IMR-90 (cell line): ENCODE measurements at regions not wholly inside any gene's neighbourhood (a gene's known extent, or its start where the extent isn't known, plus 50 kb on each side); places are given as distances from the start of the nearest gene placed in this dataset.

ENCODE experiments used
- ATAC-seq: fragments of 200-7000 bp; cut with Tn5 transposase; 2 replicates; pipeline ENCODE4 v1.9.1; 2020; ENCODE audit warnings: low read depth, mild to moderate bottlenecking, moderate library complexity
- BruUV-seq: library from RNA; stranded (reverse); fragments of 400-500 nt; replicated peaks from 2 replicates; lab custom pipeline; 2021; lab: Mats Ljungman, UMichigan
- CTCF ChIA-PET: fragments of 300-600 bp; formaldehyde crosslinking; extraction: SDS; loops from one replicate; lab custom pipeline; 2021; ENCODE audit warnings: antibody characterized with exemption; lab: Yijun Ruan, JAX
- POLR2A ChIA-PET: fragments of 300-600 bp; sonication (Branson Sonifier 250); formaldehyde crosslinking; loops from one replicate; lab custom pipeline; 2022; ENCODE audit warnings: antibody characterized with exemption; ENCODE audit not compliant: unreplicated experiment; lab: Charles Lee
- DNase-seq: peaks from one replicate; pipeline ENCODE4 v3.0.0; 2013
- H2AFZ ChIP-seq: replicated peaks from 2 replicates; pipeline ENCODE3; 2013; ENCODE audit warnings: low read length, mild to moderate bottlenecking; ENCODE audit not compliant: poor library complexity
- H2AK5ac ChIP-seq: 2 replicates; pipeline ENCODE4 v1.6.1; 2013; ENCODE audit warnings: low read depth, low read length, inconsistent platforms
- H2AK9ac ChIP-seq: replicated peaks from 2 replicates; pipeline ENCODE3; 2013; ENCODE audit warnings: mild to moderate bottlenecking, low read depth, low read length, moderate library complexity; ENCODE audit not compliant: poor library complexity
- H2BK120ac ChIP-seq: 2 replicates; pipeline ENCODE4 v1.6.1; 2013; ENCODE audit warnings: low read depth, low read length, inconsistent platforms
- H2BK15ac ChIP-seq: 3 replicates; pipeline ENCODE4 v1.6.1; 2013; ENCODE audit warnings: low read depth, low read length, inconsistent platforms
- H2BK20ac ChIP-seq: 2 replicates; pipeline ENCODE4 v1.6.1; 2013; ENCODE audit warnings: low read depth, mild to moderate bottlenecking, inconsistent platforms, low read length, moderate library complexity
- H2BK5ac ChIP-seq: 2 replicates; pipeline ENCODE4 v1.6.1; 2013; ENCODE audit warnings: mild to moderate bottlenecking, low read depth, low read length, inconsistent platforms; ENCODE audit not compliant: poor library complexity, severe bottlenecking
- H3K14ac ChIP-seq: replicated peaks from 2 replicates; pipeline ENCODE4 v1.6.1; 2013; ENCODE audit warnings: low read depth, low read length, inconsistent platforms
- H3K18ac ChIP-seq: 2 replicates; pipeline ENCODE4 v1.6.1; 2013; ENCODE audit warnings: low read depth, low read length, control low read depth
- H3K23ac ChIP-seq: 2 replicates; pipeline ENCODE4 v1.6.1; 2013; ENCODE audit warnings: low read depth, low read length, inconsistent platforms
- H3K27ac ChIP-seq: 2 replicates; pipeline ENCODE4 v1.5.1; 2013; ENCODE audit warnings: mild to moderate bottlenecking, control low read depth, low read length; ENCODE audit not compliant: insufficient read depth
- H3K27me3 ChIP-seq: 2 replicates; pipeline ENCODE4 v1.6.1; 2013; ENCODE audit warnings: low read length; ENCODE audit not compliant: control insufficient read depth, insufficient read depth
- H3K36me3 ChIP-seq: 2 replicates; pipeline ENCODE4 v1.6.1; 2013; ENCODE audit warnings: low read length, mixed read lengths; ENCODE audit not compliant: control insufficient read depth, insufficient read depth
- H3K4ac ChIP-seq: 2 replicates; pipeline ENCODE4 v1.6.1; 2013; ENCODE audit warnings: low read depth, low read length, inconsistent platforms
- H3K4me1 ChIP-seq: 2 replicates; pipeline ENCODE4 v1.6.1; 2013; ENCODE audit warnings: low read length, mixed read lengths; ENCODE audit not compliant: control insufficient read depth, insufficient read depth
- H3K4me2 ChIP-seq: 2 replicates; pipeline ENCODE4 v1.6.1; 2013; ENCODE audit warnings: low read depth, mild to moderate bottlenecking, control low read depth, low read length, moderate library complexity
- H3K4me3 ChIP-seq: 2 replicates; pipeline ENCODE4 v1.5.1; 2013; ENCODE audit warnings: low read depth, mild to moderate bottlenecking, control low read depth, low read length, moderate library complexity; ENCODE audit not compliant: insufficient read depth
- H3K56ac ChIP-seq: 2 replicates; pipeline ENCODE4 v1.6.1; 2013; ENCODE audit warnings: low read length, inconsistent platforms; ENCODE audit not compliant: insufficient read depth; ENCODE audit errors: extremely low read depth
- H3K79me1 ChIP-seq, 2 experiments: 2 replicates each; pipeline ENCODE4 v1.6.1; 2013; ENCODE audit warnings: low read length in 2 of 2, inconsistent platforms in 1 of 2, low read depth in 1 of 2
- H3K9ac ChIP-seq: 2 replicates; pipeline ENCODE4 v1.6.1; 2013; ENCODE audit warnings: low read depth, low read length, control low read depth
- H3K9me1 ChIP-seq: 2 replicates; pipeline ENCODE4 v1.6.1; 2013; ENCODE audit warnings: low read length, inconsistent platforms; ENCODE audit not compliant: insufficient read depth
- H3K9me3 ChIP-seq: 2 replicates; pipeline ENCODE4 v1.6.1; 2013; ENCODE audit warnings: low read length; ENCODE audit not compliant: control insufficient read depth, insufficient read depth
- H4K20me1 ChIP-seq: 2 replicates; pipeline ENCODE4 v1.6.1; 2013; ENCODE audit warnings: low read length, inconsistent platforms; ENCODE audit not compliant: insufficient read depth
- H4K5ac ChIP-seq: 2 replicates; pipeline ENCODE4 v1.6.1; 2013; ENCODE audit warnings: mild to moderate bottlenecking, low read depth, low read length, control low read depth
- H4K8ac ChIP-seq, 2 experiments: 2 replicates each; pipeline ENCODE4 v1.6.1; 2013; ENCODE audit warnings: low read depth in 2 of 2, low read length in 2 of 2, control low read depth in 1 of 2, inconsistent platforms in 1 of 2
- H4K91ac ChIP-seq: 2 replicates; pipeline ENCODE4 v1.6.1; 2013; ENCODE audit warnings: low read depth, low read length, inconsistent platforms; ENCODE audit not compliant: insufficient read depth
- BHLHE40 ChIP-seq: fragments of 150-350 bp; IDR thresholded peaks from 2 replicates; pipeline ENCODE4 v1.6.1; 2016; ENCODE audit warnings: mild to moderate bottlenecking, low read depth, low read length
- CEBPB ChIP-seq: IDR thresholded peaks from 2 replicates; pipeline ENCODE4 v1.6.1; 2012; ENCODE audit warnings: low read depth, low read length, improper control_type of control experiment
- CTCF ChIP-seq: conservative IDR thresholded peaks from 2 replicates; pipeline ENCODE4 v1.5.1; 2012; ENCODE audit warnings: mild to moderate bottlenecking, low read depth, low read length, improper control_type of control experiment
- MAFK ChIP-seq: IDR thresholded peaks from 2 replicates; pipeline ENCODE4 v1.6.1; 2012; ENCODE audit warnings: low read depth, low read length, improper control_type of control experiment
- MAZ ChIP-seq: IDR thresholded peaks from 2 replicates; pipeline ENCODE4 v1.6.1; 2012; ENCODE audit warnings: low read depth, mild to moderate bottlenecking, low read length, improper control_type of control experiment, moderate library complexity, borderline replicate concordance
- MXI1 ChIP-seq: IDR thresholded peaks from 2 replicates; pipeline ENCODE4 v1.6.1; 2012; ENCODE audit warnings: low read depth, mild to moderate bottlenecking, low read length, moderate library complexity, borderline replicate concordance
- NFE2L2 ChIP-seq: fragments of 150-350 bp; IDR thresholded peaks from 2 replicates; pipeline ENCODE4 v1.6.1; 2016; ENCODE audit warnings: low read depth, mild to moderate bottlenecking, low read length
- RAD21 ChIP-seq: IDR thresholded peaks from 2 replicates; pipeline ENCODE4 v1.6.1; 2012; ENCODE audit warnings: low read length, improper control_type of control experiment
- RFX5 ChIP-seq: IDR thresholded peaks from 2 replicates; pipeline ENCODE4 v1.8.0; 2012; ENCODE audit warnings: low read depth, mild to moderate bottlenecking, low read length, moderate library complexity
- SMC3 ChIP-seq: fragments of 150-350 bp; IDR thresholded peaks from 2 replicates; pipeline ENCODE4 v1.6.1; 2016; ENCODE audit warnings: low read depth, mild to moderate bottlenecking, antibody characterized with exemption, low read length, moderate library complexity
- WGBS, 2 experiments: methylation state at CpG; one replicate each; pipeline versions ENCODE4 v1.1.5 to v1.1.7; 2013; ENCODE audit warnings: missing lambda C conversion rate in 2 of 2; ENCODE audit not compliant: insufficient read length in 1 of 2; ENCODE audit errors: extremely low coverage in 2 of 2; 5-methylcytosine and 5-hydroxymethylcytosine counted together
- dilution Hi-C: fragments of 300-500 bp; cut with HindIII; formaldehyde crosslinking; loops from one replicate; pipeline ENCODE4 v1.14.3; 2018; ENCODE audit warnings: low sequenced_read_pairs; ENCODE audit not compliant: unreplicated experiment
- in situ Hi-C: fragments of 300-500 bp; cut with MboI; formaldehyde crosslinking; loops from 3 replicates; pipeline ENCODE4 v1.14.3; 2019; ENCODE audit warnings: low sequenced_read_pairs, inconsistent platforms, mixed read lengths
- intact Hi-C: fragments of 100-400 bp; cut with micrococcal nuclease; formaldehyde crosslinking; loops from 2 replicates; pipeline ENCODE4 v1.10.0; 2022

DNA sequence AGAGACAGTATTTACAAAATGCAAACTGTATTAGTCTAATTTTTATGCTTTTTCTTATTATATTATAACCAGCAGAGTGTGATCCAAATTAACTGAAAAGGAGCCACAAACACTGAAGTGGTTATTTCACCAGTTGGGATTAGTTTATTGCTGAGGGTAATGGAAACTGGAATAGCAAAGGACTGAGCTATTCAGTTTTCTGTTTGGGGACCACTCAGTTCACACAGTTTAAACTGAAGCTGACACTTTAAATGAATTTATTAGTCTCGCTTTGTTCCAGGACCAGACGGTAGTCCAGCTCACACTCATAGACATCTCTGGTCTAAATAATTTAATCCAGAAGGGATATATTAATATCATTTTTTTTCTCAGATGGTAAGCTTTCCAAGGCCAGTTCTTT is 410.7 kb downstream of the LTN1 start:
- no peak overlapping the region for H2AK5ac ChIP-seq
- no peak overlapping the region for H3K4me2 ChIP-seq
- H4K91ac ChIP-seq = no peak overlapping the region
- TF ChIP-seq BHLHE40 = no peak
- TF ChIP-seq MXI1 = no peak
- TF ChIP-seq NFE2L2 = no peak
- no peak for TF ChIP-seq RFX5
- no peak for TF ChIP-seq MAFK
- no peak for TF ChIP-seq CTCF
- TF ChIP-seq RAD21 = no peak
- TF ChIP-seq CEBPB = no peak
- no peak for TF ChIP-seq SMC3
- no peak for TF ChIP-seq MAZ
- H4K8ac ChIP-seq = no peak overlapping the region
- dilution Hi-C loops (no loop called here), in situ Hi-C loops (no loop called here), intact Hi-C loops (no loop called here)
- DNase-seq = no peak
- H3K56ac ChIP-seq = no peak overlapping the region
- ATAC-seq = no peak
- no peak overlapping the region for H4K5ac ChIP-seq
- no peak overlapping the region for H2BK15ac ChIP-seq
- H3K23ac ChIP-seq = no peak overlapping the region
- no peak overlapping the region for H2BK120ac ChIP-seq
- BruUV-seq = no TSS peak
- ChIA-PET POLR2A (no interaction called here), CTCF (no interaction called here)
- H3K14ac ChIP-seq = no peak overlapping the region
- no peaks in the 10 kb centered on the region for H3K79me1 ChIP-seq
- no CpG with 5 or more reads among the region's 2 CpGs for WGBS, 2 experiments
- no peaks in the 10 kb centered on the region for H3K9me3 ChIP-seq
- H3K4me3 ChIP-seq = no peak overlapping the region
- H3K18ac ChIP-seq = no peak overlapping the region
- H3K4me1 ChIP-seq = no peaks in the 10 kb centered on the region
- H3K9me1 ChIP-seq = no peaks in the 10 kb centered on the region
- no peak overlapping the region for H2AK9ac ChIP-seq
- no peak overlapping the region for H3K4ac ChIP-seq
- no peak overlapping the region for H2BK5ac ChIP-seq
- H3K9ac ChIP-seq = no peak overlapping the region
- no peaks in the 10 kb centered on the region for H3K27me3 ChIP-seq
- H4K20me1 ChIP-seq = no peaks in the 10 kb centered on the region
- no peak overlapping the region for H2BK20ac ChIP-seq
- no peaks in the 10 kb centered on the region for H3K36me3 ChIP-seq
- no peak overlapping the region for H2AFZ ChIP-seq
- H3K27ac ChIP-seq = no peak overlapping the region
